GM12878 (cell line): ENCODE measurements at regions not wholly inside any gene's neighbourhood (a gene's known extent, or its start where the extent isn't known, plus 50 kb on each side); places are given as distances from the start of the nearest gene placed in this dataset.

Source experiments
- ATAC-seq: fragments of 200-7000 bp; cut with Tn5 transposase; 3 replicates; pipeline ENCODE4 v1.9.1; 2020; ENCODE audit warnings: mild to moderate bottlenecking, moderate library complexity
- BruUV-seq: library from RNA; stranded (reverse); fragments of 400-500 nt; replicated peaks from 2 replicates; lab custom pipeline; 2021; lab: Mats Ljungman, UMichigan
- CTCF ChIA-PET: fragments of 300-600 bp; sonication (Branson Sonifier 250); formaldehyde crosslinking; extraction: SDS; loops from one replicate; lab custom pipeline; 2021; ENCODE audit warnings: inconsistent platforms; lab: Yijun Ruan, JAX
- POLR2A ChIA-PET: fragments of 350-600 bp; formaldehyde crosslinking; extraction: SDS; loops from one replicate; lab custom pipeline; 2021; ENCODE audit warnings: inconsistent platforms; lab: Charles Lee
- RAD21 ChIA-PET: fragments of 300-600 bp; sonication (Branson Sonifier 250); formaldehyde crosslinking; loops from one replicate; lab custom pipeline; 2023; ENCODE audit warnings: antibody characterized with exemption; ENCODE audit not compliant: unreplicated experiment; lab: Charles Lee
- SMC1A ChIA-PET: fragments of 300-600 bp; sonication (Branson Sonifier 250); formaldehyde crosslinking; loops from one replicate; lab custom pipeline; 2023; ENCODE audit not compliant: unreplicated experiment, uncharacterized antibody; lab: Charles Lee
- DNase-seq: peaks from one replicate; pipeline ENCODE4 v3.0.0-alpha.2; 2011; ENCODE audit warnings: low read depth, low spot score
- FAIRE-seq: peaks from 3 replicates; lab custom pipeline; 2011; peaks lifted over from hg19 to GRCh38; lab: Jason Lieb, UNC
- H2AFZ ChIP-seq: 2 replicates; pipeline ENCODE4 v1.6.0; 2011; ENCODE audit warnings: low read depth, low read length, control low read depth; ENCODE audit not compliant: control insufficient read depth
- H3K27ac ChIP-seq: 2 replicates; pipeline ENCODE4 v1.5.1; 2011; ENCODE audit warnings: control low read depth; ENCODE audit not compliant: control insufficient read depth, insufficient read depth
- H3K27me3 ChIP-seq, 2 experiments: replicated peaks in 1 of 2; 2 replicates each; pipeline versions ENCODE4 v1.6.0 to v1.6.1; 2011; ENCODE audit warnings: low read length in 1 of 2; ENCODE audit not compliant: control insufficient read depth in 2 of 2, insufficient read depth in 2 of 2
- H3K36me3 ChIP-seq, 2 experiments: 2 replicates each; pipeline ENCODE4 v1.5.1; 2011; ENCODE audit warnings: low read length in 1 of 2; ENCODE audit not compliant: control insufficient read depth in 2 of 2, insufficient read depth in 2 of 2
- H3K4me1 ChIP-seq: 2 replicates; pipeline ENCODE4 v1.6.1; 2011; ENCODE audit warnings: mild to moderate bottlenecking, low read length, moderate library complexity, mixed read lengths; ENCODE audit not compliant: control insufficient read depth, insufficient read depth
- H3K4me2 ChIP-seq: 2 replicates; pipeline ENCODE4 v1.6.0; 2011; ENCODE audit warnings: control low read depth; ENCODE audit not compliant: control insufficient read depth, insufficient read depth
- H3K4me3 ChIP-seq: fragments of 200-600 bp; sonication (generic); 2 replicates; pipeline ENCODE4 v1.5.1; 2016
- H3K79me2 ChIP-seq: 2 replicates; pipeline ENCODE4 v1.6.0; 2011; ENCODE audit warnings: low read length; ENCODE audit not compliant: control insufficient read depth, insufficient read depth
- H3K9ac ChIP-seq: 2 replicates; pipeline ENCODE4 v1.8.0; 2011; ENCODE audit warnings: low read length, control low read depth, mixed read lengths; ENCODE audit not compliant: control insufficient read depth, insufficient read depth
- H3K9me3 ChIP-seq: replicated peaks from 3 replicates; pipeline ENCODE4 v1.5.1; 2011; ENCODE audit warnings: mild to moderate bottlenecking, low read length; ENCODE audit not compliant: control insufficient read depth, insufficient read depth
- H4K20me1 ChIP-seq: 2 replicates; pipeline ENCODE4 v1.6.0; 2011; ENCODE audit not compliant: control insufficient read depth, insufficient read depth
- BACH1 ChIP-seq: fragments of 450-650 bp; IDR thresholded peaks from 2 replicates; pipeline ENCODE4 v1.6.1; 2017; ENCODE audit warnings: mild to moderate bottlenecking, borderline replicate concordance
- CBFB ChIP-seq: IDR thresholded peaks from 2 replicates; pipeline ENCODE4 v1.6.1; 2016; ENCODE audit warnings: antibody characterized with exemption, low read depth
- E4F1 ChIP-seq: fragments of 450-650 bp; IDR thresholded peaks from 2 replicates; pipeline ENCODE4 v1.6.1; 2018; ENCODE audit warnings: borderline replicate concordance, mild to moderate bottlenecking; ENCODE audit not compliant: partially characterized antibody
- EGR1 ChIP-seq, 2 experiments: IDR thresholded peaks; 1 replicate in 1 of 2; 2 replicates in 1 of 2; pipeline ENCODE4 v1.6.1; 2011 to 2012; ENCODE audit warnings: low read depth in 2 of 2, low read length in 2 of 2, borderline replicate concordance in 1 of 2, mild to moderate bottlenecking in 1 of 2, moderate library complexity in 1 of 2
- ELK1 ChIP-seq: IDR thresholded peaks from 2 replicates; pipeline ENCODE4 v1.6.1; 2012; ENCODE audit warnings: low read depth, low read length, improper control_type of control experiment
- HSF1 ChIP-seq: fragments of 150-350 bp; IDR thresholded peaks from 2 replicates; pipeline ENCODE4 v1.6.1; 2014; ENCODE audit warnings: mild to moderate bottlenecking, low read depth, low read length
- NR2F1 ChIP-seq: fragments of 450-650 bp; conservative IDR thresholded peaks from 2 replicates; pipeline ENCODE4 v1.6.1; 2017; ENCODE audit warnings: mild to moderate bottlenecking
- PAX8 ChIP-seq: fragments of 450-650 bp; IDR thresholded peaks from 2 replicates; pipeline ENCODE4 v1.6.1; 2017; ENCODE audit warnings: mild to moderate bottlenecking, moderate library complexity
- PML ChIP-seq: IDR thresholded peaks from 2 replicates; pipeline ENCODE4 v1.6.1; 2012; ENCODE audit warnings: low read length, inconsistent platforms
- POLR2AphosphoS5 ChIP-seq: IDR thresholded peaks from 2 replicates; pipeline ENCODE4 v1.6.1; 2011; ENCODE audit warnings: mild to moderate bottlenecking, low read length, inconsistent platforms
- REST ChIP-seq: IDR thresholded peaks from 2 replicates; pipeline ENCODE4 v1.6.1; 2012; ENCODE audit warnings: mild to moderate bottlenecking, low read depth, low read length
- SIX5 ChIP-seq: IDR thresholded peaks from 2 replicates; pipeline ENCODE4 v1.6.1; 2011; ENCODE audit warnings: mild to moderate bottlenecking, low read depth, low read length, moderate library complexity; ENCODE audit not compliant: severe bottlenecking
- SUZ12 ChIP-seq: fragments of 200-600 bp; sonication (generic); IDR thresholded peaks from one replicate; pipeline ENCODE4 v1.6.1; 2018; ENCODE audit warnings: antibody characterized with exemption, mild to moderate bottlenecking; ENCODE audit not compliant: unreplicated experiment
- TCF3 ChIP-seq: IDR thresholded peaks from 2 replicates; pipeline ENCODE4 v1.6.1; 2012; ENCODE audit warnings: low read depth, mild to moderate bottlenecking, low read length, borderline replicate concordance; ENCODE audit not compliant: insufficient read depth
- WRNIP1 ChIP-seq: IDR thresholded peaks from 2 replicates; pipeline ENCODE4 v1.6.1; 2011; ENCODE audit warnings: low read depth, low read length, improper control_type of control experiment, borderline replicate concordance
- ZNF217 ChIP-seq: fragments of 450-650 bp; IDR thresholded peaks from 2 replicates; pipeline ENCODE4 v1.6.1; 2017; ENCODE audit warnings: antibody characterized with exemption, mild to moderate bottlenecking
- ZNF622 ChIP-seq: fragments of 450-650 bp; IDR thresholded peaks from 2 replicates; pipeline ENCODE4 v1.6.1; 2017; ENCODE audit warnings: mild to moderate bottlenecking, inconsistent platforms
- whole genome bisulfite sequencing: methylation state at CpG from one replicate; pipeline ENCODE4 v1.1.6; 2016; ENCODE audit warnings: low lambda C conversion rate; ENCODE audit not compliant: insufficient replicate concordance, insufficient coverage; ENCODE audit errors: missing lambda C conversion rate; 5-methylcytosine and 5-hydroxymethylcytosine counted together
- in situ Hi-C: fragments of 300-500 bp; cut with MboI; formaldehyde crosslinking; loops from 9 replicates; pipeline ENCODE4 v1.14.3; 2018; ENCODE audit warnings: mixed read lengths
- intact Hi-C: fragments of 100-400 bp; cut with micrococcal nuclease; formaldehyde crosslinking; loops from one replicate; pipeline ENCODE4 v1.14.2; 2022; ENCODE audit not compliant: unreplicated experiment

DNA sequence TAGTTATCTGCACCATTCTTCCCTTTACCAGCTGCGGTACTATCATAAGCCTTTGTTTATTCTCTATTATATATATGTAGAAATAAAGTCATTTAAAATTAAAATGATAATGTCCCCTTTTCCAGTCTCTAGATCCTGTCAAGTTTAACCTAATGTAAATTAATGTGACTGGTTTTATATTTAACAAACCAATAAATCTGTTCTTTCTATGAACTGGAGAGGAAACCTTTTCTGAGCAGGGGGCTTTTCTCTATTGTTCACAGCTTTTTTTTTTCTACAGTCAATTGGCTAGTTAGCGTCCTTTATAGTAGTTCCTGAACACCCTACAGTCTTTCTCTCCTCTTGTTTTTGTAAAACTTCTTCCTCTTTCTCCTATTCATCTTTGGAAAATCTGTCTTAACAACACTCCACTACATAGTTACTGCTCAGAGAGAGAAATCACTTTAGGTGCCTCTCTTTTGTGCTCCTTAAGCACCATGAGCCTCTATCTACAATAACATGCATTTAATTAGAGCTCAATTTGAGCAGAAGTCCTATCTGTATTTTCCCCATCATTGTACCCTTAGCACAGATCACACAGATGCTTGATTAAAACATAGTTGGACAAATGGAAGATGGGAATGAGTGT, 332.6 kb upstream of the SYT1 start:
- ChIA-PET CTCF (interaction anchor here (1.6 kb wide), 1 partner anchor 40 kb away, joined by 3 read pairs; no protein-coding TSS in a partner anchor), POLR2A (no interaction called here), RAD21 (no interaction called here), SMC1A (no interaction called here)
- no peak for TF ChIP-seq TCF3
- no peak for TF ChIP-seq NR2F1
- TF ChIP-seq BACH1: no peak
- TF ChIP-seq REST: no peak
- TF ChIP-seq SUZ12: no peak
- TF ChIP-seq HSF1: no peak
- no peak for TF ChIP-seq E4F1
- TF ChIP-seq ZNF622: no peak
- TF ChIP-seq PML: no peak
- no peak for TF ChIP-seq CBFB
- TF ChIP-seq PAX8: no peak
- no peak for TF ChIP-seq SIX5
- TF ChIP-seq EGR1 (IDR thresholded peaks at IDR 0.05; ENCODE audit: borderline replicate concordance in 1 of 2, low read depth in 2 of 2, low read length in 2 of 2): no peak
- no peak for TF ChIP-seq POLR2AphosphoS5
- TF ChIP-seq ZNF217: no peak
- TF ChIP-seq WRNIP1: no peak
- no peak for TF ChIP-seq ELK1
- no peaks in the 10 kb centered on the region for H3K79me2 ChIP-seq
- H3K4me2 ChIP-seq: no peak overlapping the region
- no peak for DNase-seq
- BruUV-seq: no TSS peak
- FAIRE-seq: no peak
- WGBS: 0% methylated on average over 2 of the region's 2 CpGs
- ATAC-seq: no peak
- intact Hi-C loops: no loop called here
- in situ Hi-C loops: no loop called here
- no peak overlapping the region for H3K9ac ChIP-seq
- no peak overlapping the region for H3K4me3 ChIP-seq
- H4K20me1 ChIP-seq: no peaks in the 10 kb centered on the region
- no peaks in the 10 kb centered on the region for H3K27me3 ChIP-seq
- no peak overlapping the region for H2AFZ ChIP-seq
- no peaks in the 10 kb centered on the region for H3K9me3 ChIP-seq
- H3K27ac ChIP-seq: no peak overlapping the region
- H3K4me1 ChIP-seq: no peaks in the 10 kb centered on the region
- H3K36me3 ChIP-seq: no peaks in the 10 kb centered on the region
